ENCODE measurements at regions not wholly inside any gene's neighbourhood (a gene's known extent, or its start where the extent isn't known, plus 50 kb on each side); places are given as distances from the start of the nearest gene placed in this dataset.

- TF ChIP-seq, protein P1, sequence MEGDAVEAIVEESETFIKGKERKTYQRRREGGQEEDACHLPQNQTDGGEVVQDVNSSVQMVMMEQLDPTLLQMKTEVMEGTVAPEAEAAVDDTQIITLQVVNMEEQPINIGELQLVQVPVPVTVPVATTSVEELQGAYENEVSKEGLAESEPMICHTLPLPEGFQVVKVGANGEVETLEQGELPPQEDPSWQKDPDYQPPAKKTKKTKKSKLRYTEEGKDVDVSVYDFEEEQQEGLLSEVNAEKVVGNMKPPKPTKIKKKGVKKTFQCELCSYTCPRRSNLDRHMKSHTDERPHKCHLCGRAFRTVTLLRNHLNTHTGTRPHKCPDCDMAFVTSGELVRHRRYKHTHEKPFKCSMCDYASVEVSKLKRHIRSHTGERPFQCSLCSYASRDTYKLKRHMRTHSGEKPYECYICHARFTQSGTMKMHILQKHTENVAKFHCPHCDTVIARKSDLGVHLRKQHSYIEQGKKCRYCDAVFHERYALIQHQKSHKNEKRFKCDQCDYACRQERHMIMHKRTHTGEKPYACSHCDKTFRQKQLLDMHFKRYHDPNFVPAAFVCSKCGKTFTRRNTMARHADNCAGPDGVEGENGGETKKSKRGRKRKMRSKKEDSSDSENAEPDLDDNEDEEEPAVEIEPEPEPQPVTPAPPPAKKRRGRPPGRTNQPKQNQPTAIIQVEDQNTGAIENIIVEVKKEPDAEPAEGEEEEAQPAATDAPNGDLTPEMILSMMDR (IDR thresholded peaks at IDR 0.05) = no peak
- DNase-seq (no peak), ATAC-seq (no peak)
- no peak overlapping the region for H3K4me3 Mint-ChIP-seq
- peaks cover 9% of the 10 kb centered on the region for H3K27me3 Mint-ChIP-seq
- CTCF ChIA-PET = interaction anchor here (7.4 kb wide), 1 partner anchor 8 kb away, joined by 73 read pairs; no protein-coding TSS in a partner anchor
- H3K36me3 Mint-ChIP-seq (ENCODE audit: low read depth) = no peaks in the 10 kb centered on the region
- H3K27ac Mint-ChIP-seq = no peak overlapping the region
- H3K4me1 Mint-ChIP-seq (ENCODE audit: low read depth) = no peaks in the 10 kb centered on the region
- POLR2A ChIA-PET = no interaction called here
- intact Hi-C loops (cut with micrococcal nuclease) = no loop called here
- H3K9me3 Mint-ChIP-seq = no peaks in the 10 kb centered on the region
Observed at GRCh38 chr3:102237181-102237580, 197.6 kb upstream of the ZPLD1 start.

DNA sequence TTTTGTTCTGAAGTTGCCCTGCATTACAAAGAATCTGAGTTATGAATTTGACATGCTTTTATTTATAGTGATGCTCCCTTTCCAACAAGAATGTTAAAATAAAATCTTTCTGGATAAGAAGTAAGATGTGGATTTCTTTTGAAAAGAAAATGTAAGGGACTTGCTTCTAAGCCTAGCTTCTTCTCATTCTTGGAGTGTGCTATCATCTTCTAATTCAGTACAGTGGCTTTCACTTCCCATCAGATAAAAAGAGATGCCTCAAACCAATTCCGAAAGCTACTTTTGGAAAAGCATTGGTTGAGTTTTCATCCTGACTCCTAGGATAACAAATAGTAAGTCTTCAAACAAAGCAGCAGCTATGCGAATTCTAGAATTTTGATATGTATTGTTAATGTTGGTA is 197.0 kb upstream of the ZPLD1 start:
- Mint-ChIP-seq H3K27ac (no peak overlapping the region), H3K36me3 (ENCODE audit: low read depth) (no peaks in the 10 kb centered on the region), H3K9me3 (no peaks in the 10 kb centered on the region), H3K27me3 (peaks cover 9% of the 10 kb centered on the region), H3K4me1 (ENCODE audit: low read depth) (no peaks in the 10 kb centered on the region), H3K4me3 (no peak overlapping the region)
- intact Hi-C loops (cut with micrococcal nuclease) = no loop called here
- DNase-seq (no peak), ATAC-seq (no peak)
- CTCF ChIA-PET = interaction anchor here (7.4 kb wide), 1 partner anchor 9 kb away, joined by 73 read pairs; no protein-coding TSS in a partner anchor
- POLR2A ChIA-PET = interaction anchor here (0.5 kb wide), 1 partner anchor 20 kb away, joined by 4 read pairs; no protein-coding TSS in a partner anchor
- TF ChIP-seq, protein P1 (IDR thresholded peaks at IDR 0.05) = no peak

DNA sequence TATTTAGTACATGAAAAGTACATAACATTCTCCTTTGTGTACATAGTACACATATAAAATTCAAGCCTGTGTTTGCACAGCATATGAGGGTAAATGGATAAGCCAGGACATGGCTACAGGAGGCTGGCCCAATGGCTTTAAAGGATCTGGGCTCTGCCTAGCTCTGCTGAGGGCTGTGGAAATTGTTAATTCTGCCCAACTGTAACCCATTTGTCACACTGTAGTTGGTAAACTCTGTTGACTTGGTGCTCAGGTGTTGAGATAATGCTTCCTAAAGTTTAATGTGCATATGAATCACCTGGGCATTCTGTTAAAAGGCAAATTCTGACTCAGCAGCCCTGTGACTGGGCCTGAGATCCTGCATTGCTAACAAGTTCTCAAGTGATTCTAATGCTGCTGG is 196.5 kb upstream of the ZPLD1 start:
- ATAC-seq = no peak
- ChIA-PET POLR2A (no interaction called here), CTCF (interaction anchor here (7.4 kb wide), 1 partner anchor 9 kb away, joined by 73 read pairs; no protein-coding TSS in a partner anchor)
- no peaks in the 10 kb centered on the region for H3K36me3 Mint-ChIP-seq (ENCODE audit: low read depth)
- H3K27me3 Mint-ChIP-seq = peaks cover 9% of the 10 kb centered on the region
- no peaks in the 10 kb centered on the region for H3K4me1 Mint-ChIP-seq (ENCODE audit: low read depth)
- TF ChIP-seq, protein P1 (IDR thresholded peaks at IDR 0.05) = no peak
- H3K4me3 Mint-ChIP-seq = no peak overlapping the region
- DNase-seq = no peak
- no peak overlapping the region for H3K27ac Mint-ChIP-seq
- H3K9me3 Mint-ChIP-seq = no peaks in the 10 kb centered on the region
- intact Hi-C loops (cut with micrococcal nuclease) = no loop called here

DNA sequence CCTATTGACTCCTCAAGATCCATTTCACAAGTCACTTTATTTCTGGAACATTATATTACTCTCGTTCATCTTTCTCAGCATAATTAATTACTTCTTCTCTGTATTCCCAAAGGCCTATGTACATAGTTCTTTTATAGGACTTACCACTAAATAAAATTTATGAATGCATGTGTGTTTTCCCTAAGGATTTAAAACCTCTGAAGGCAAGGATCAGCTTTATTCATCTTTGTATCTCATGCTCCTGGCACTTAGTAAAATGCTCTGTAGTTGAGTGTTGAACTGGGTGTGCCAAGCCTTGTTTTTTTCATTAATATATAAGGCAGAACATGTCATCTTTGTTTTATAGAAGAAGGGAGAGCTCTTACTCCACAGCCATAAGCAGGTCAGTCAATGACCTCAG is 194.1 kb upstream of the ZPLD1 start:
- no peaks in the 10 kb centered on the region for H3K9me3 Mint-ChIP-seq
- intact Hi-C loops (cut with micrococcal nuclease) = no loop called here
- no peak overlapping the region for H3K27ac Mint-ChIP-seq
- ChIA-PET POLR2A (no interaction called here), CTCF (interaction anchor here (1.0 to 7.4 kb wide), 2 partner anchors 12 to 296 kb away, joined by 5 to 73 read pairs; no protein-coding TSS in a partner anchor)
- no peaks in the 10 kb centered on the region for H3K4me1 Mint-ChIP-seq (ENCODE audit: low read depth)
- TF ChIP-seq, protein P1 (IDR thresholded peaks at IDR 0.05) = no peak
- no peak overlapping the region for H3K4me3 Mint-ChIP-seq
- DNase-seq (no peak), ATAC-seq (no peak)
- H3K27me3 Mint-ChIP-seq = peaks cover 9% of the 10 kb centered on the region
- H3K36me3 Mint-ChIP-seq (ENCODE audit: low read depth) = no peaks in the 10 kb centered on the region

GRCh38 chr3:102248981-102249705 is 185.7 kb upstream of the ZPLD1 start:
- H3K27me3 Mint-ChIP-seq = peaks cover 3% of the 10 kb centered on the region
- H3K36me3 Mint-ChIP-seq (ENCODE audit: low read depth) = no peaks in the 10 kb centered on the region
- TF ChIP-seq, protein P1 (IDR thresholded peaks at IDR 0.05) = no peak
- DNase-seq (no peak), ATAC-seq (no peak)
- ChIA-PET CTCF (interaction anchor here (1.0 kb wide), 1 partner anchor 435 kb away, joined by 3 read pairs; no protein-coding TSS in a partner anchor), POLR2A (no interaction called here)
- no peaks in the 10 kb centered on the region for H3K9me3 Mint-ChIP-seq
- H3K4me3 Mint-ChIP-seq = no peak overlapping the region
- H3K4me1 Mint-ChIP-seq (ENCODE audit: low read depth) = no peaks in the 10 kb centered on the region
- intact Hi-C loops (cut with micrococcal nuclease) = no loop called here
- H3K27ac Mint-ChIP-seq = no peak overlapping the region

Measured in activated CD8-positive, alpha-beta T cell treated with anti-CD3 and anti-CD28 coated beads for 36 hours (primary cell).